Endodermal cell (in vitro differentiated cells): ENCODE measurements at regions not wholly inside any gene's neighbourhood (a gene's known extent, or its start where the extent isn't known, plus 50 kb on each side); places are given as distances from the start of the nearest gene placed in this dataset.
A peak's percentile ranks its signal among the peaks of the same experiment; 100 is the strongest.

ENCODE experiments used
- DNase-seq: peaks from one replicate; pipeline ENCODE4 v3.0.0-alpha.2; 2017
- H3K27ac ChIP-seq: 2 replicates; pipeline ENCODE4 v1.5.1; 2013; ENCODE audit warnings: mild to moderate bottlenecking, low read depth, low read length, moderate library complexity
- H3K27me3 ChIP-seq: 2 replicates; pipeline ENCODE4 v1.6.1; 2013; ENCODE audit warnings: mild to moderate bottlenecking, low read length, moderate library complexity; ENCODE audit not compliant: insufficient read depth, control insufficient read depth, poor library complexity, severe bottlenecking
- H3K36me3 ChIP-seq: 2 replicates; pipeline ENCODE4 v1.7.0; 2013; ENCODE audit warnings: mild to moderate bottlenecking, low read length, moderate library complexity; ENCODE audit not compliant: control insufficient read depth, insufficient read depth
- H3K4me1 ChIP-seq: one replicate; pipeline ENCODE4 v1.7.0; 2013; ENCODE audit warnings: low read length; ENCODE audit not compliant: control insufficient read depth, insufficient read depth
- H3K4me3 ChIP-seq: 2 replicates; pipeline ENCODE4 v1.5.1; 2013; ENCODE audit warnings: mild to moderate bottlenecking, low read length, moderate library complexity
- H3K9ac ChIP-seq: 2 replicates; pipeline ENCODE4 v1.6.1; 2013; ENCODE audit warnings: mild to moderate bottlenecking, low read length, moderate library complexity; ENCODE audit not compliant: poor library complexity, severe bottlenecking; ENCODE audit errors: extremely low read depth
- H3K9me3 ChIP-seq: 2 replicates; pipeline ENCODE4 v1.6.1; 2013; ENCODE audit warnings: mild to moderate bottlenecking, low read length, moderate library complexity; ENCODE audit not compliant: control insufficient read depth
- H3K27ac Mint-ChIP-seq: 2 replicates; pipeline ENCODE4 v1.8.0; 2020; ENCODE audit warnings: mixed read lengths
- H3K27me3 Mint-ChIP-seq: 2 replicates; pipeline ENCODE4 v1.8.0; 2021; ENCODE audit warnings: mild to moderate bottlenecking, mixed read lengths; ENCODE audit not compliant: insufficient read depth
- H3K36me3 Mint-ChIP-seq: 2 replicates; pipeline ENCODE4 v1.8.0; 2020; ENCODE audit warnings: low read depth, mixed read lengths
- H3K4me1 Mint-ChIP-seq: 2 replicates; pipeline ENCODE4 v1.8.0; 2020; ENCODE audit warnings: mixed read lengths
- H3K4me3 Mint-ChIP-seq: 2 replicates; pipeline ENCODE4 v1.8.0; 2020; ENCODE audit warnings: mild to moderate bottlenecking, moderate library complexity, mixed read lengths
- H3K9me3 Mint-ChIP-seq: 2 replicates; pipeline ENCODE4 v1.8.0; 2020; ENCODE audit warnings: mild to moderate bottlenecking, mixed read lengths
- WGBS, 2 experiments: methylation state at CpG; one replicate each; pipeline versions ENCODE4 v1.1.5 to v1.1.7; 2013; ENCODE audit warnings: missing lambda C conversion rate in 2 of 2, mixed read lengths in 1 of 2; ENCODE audit not compliant: insufficient coverage in 1 of 2, insufficient read length in 1 of 2; 5-methylcytosine and 5-hydroxymethylcytosine counted together
- TF ChIP-seq, protein P1 (sequence below): fragments of 200-600 bp; sonication (generic); conservative IDR thresholded peaks from 2 replicates; pipeline ENCODE4 v1.5.0; 2021; ENCODE audit warnings: antibody characterized with exemption, mild to moderate bottlenecking

DNA sequence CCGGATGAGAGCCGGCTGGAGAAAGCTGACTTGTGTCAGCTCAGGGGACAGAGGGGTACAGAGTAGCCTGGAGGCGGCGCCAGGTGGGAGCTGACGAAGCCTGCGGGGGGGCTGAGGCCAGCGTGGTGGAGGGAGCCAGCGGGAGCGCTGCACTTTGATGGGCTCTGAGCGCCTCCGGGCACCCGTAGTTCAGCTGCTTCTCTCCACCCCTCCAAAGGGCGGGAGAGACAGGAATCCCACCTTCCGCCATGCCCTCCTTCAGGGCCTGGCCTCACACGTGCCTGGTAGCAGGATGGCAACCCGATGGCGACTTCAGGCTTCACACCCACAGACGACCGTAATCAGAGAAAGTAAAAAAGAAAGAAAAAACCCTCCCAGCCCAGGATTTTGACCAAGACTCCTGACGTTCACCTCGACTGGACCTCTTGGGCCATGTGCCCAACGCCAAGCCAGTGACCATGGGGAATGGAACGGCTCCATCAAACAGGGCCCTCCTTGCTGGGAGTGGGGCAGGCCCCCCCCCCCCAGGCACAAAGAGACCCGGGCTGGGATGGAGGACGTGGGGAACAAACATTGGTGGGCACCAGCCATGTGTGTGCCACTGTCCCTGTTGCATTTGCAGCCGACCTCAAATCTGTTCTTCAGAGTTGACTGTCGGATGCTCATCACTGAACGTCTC lies 60.7 kb upstream of the ASAP2 start:
- no peak overlapping the region for H3K4me3 Mint-ChIP-seq
- Histone ChIP-seq H3K4me3 (no peak overlapping the region), H3K27me3 (peaks cover 9% of the 10 kb centered on the region), H3K9me3 (no peaks in the 10 kb centered on the region), H3K36me3 (no peaks in the 10 kb centered on the region), H3K9ac (no peak overlapping the region), H3K27ac (no peak overlapping the region), H3K4me1 (no peaks in the 10 kb centered on the region)
- H3K27ac Mint-ChIP-seq: no peak overlapping the region
- peaks cover 10% of the 10 kb centered on the region for H3K4me1 Mint-ChIP-seq
- TF ChIP-seq, protein P1, sequence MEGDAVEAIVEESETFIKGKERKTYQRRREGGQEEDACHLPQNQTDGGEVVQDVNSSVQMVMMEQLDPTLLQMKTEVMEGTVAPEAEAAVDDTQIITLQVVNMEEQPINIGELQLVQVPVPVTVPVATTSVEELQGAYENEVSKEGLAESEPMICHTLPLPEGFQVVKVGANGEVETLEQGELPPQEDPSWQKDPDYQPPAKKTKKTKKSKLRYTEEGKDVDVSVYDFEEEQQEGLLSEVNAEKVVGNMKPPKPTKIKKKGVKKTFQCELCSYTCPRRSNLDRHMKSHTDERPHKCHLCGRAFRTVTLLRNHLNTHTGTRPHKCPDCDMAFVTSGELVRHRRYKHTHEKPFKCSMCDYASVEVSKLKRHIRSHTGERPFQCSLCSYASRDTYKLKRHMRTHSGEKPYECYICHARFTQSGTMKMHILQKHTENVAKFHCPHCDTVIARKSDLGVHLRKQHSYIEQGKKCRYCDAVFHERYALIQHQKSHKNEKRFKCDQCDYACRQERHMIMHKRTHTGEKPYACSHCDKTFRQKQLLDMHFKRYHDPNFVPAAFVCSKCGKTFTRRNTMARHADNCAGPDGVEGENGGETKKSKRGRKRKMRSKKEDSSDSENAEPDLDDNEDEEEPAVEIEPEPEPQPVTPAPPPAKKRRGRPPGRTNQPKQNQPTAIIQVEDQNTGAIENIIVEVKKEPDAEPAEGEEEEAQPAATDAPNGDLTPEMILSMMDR: no peak
- no peaks in the 10 kb centered on the region for H3K36me3 Mint-ChIP-seq
- WGBS, 2 experiments: 92 to 96% methylated on average over 18 to 28 of the region's 28 CpGs
- H3K9me3 Mint-ChIP-seq: no peaks in the 10 kb centered on the region
- peaks cover 58% of the 10 kb centered on the region for H3K27me3 Mint-ChIP-seq
- DNase-seq: peak; percentile 70

DNA sequence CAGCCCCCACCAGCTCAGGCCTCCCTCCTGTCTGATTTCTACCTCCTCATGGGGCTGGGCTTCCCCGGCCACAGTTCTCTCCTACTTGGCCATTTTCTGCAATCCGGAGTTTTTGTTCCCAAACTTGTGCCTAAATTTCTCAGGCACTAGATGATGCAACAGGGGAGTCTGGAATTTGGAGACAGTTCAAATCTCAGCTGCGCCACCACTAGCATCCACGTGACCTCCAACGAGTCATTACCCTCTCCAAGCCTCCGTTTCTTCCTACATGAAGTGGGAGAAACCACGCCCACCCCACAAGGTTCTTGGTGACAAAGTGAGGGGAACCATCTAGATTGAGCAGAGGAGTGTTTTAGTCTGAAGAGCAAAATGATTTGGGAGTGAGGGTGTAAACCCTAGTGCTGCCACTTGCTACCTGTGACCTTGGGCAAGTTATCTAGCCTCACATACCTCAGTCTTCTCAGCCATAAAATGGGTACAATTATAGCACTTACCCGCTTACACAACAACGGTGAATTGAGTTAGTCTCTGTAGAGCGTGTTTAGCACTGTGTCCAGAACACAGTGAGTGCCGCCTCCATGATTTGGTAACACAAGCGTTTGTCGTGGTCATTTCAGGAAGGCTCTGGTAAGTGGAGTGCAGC lies 61.4 kb upstream of the ASAP2 start:
- WGBS, 2 experiments: 84 to 90% methylated on average over 8 to 13 of the region's 13 CpGs
- Histone ChIP-seq H3K9ac (no peak overlapping the region), H3K27me3 (peaks cover 9% of the 10 kb centered on the region), H3K36me3 (no peaks in the 10 kb centered on the region), H3K9me3 (no peaks in the 10 kb centered on the region), H3K27ac (no peak overlapping the region), H3K4me3 (no peak overlapping the region), H3K4me1 (no peaks in the 10 kb centered on the region)
- TF ChIP-seq, protein P1: no peak
- H3K4me3 Mint-ChIP-seq: no peak overlapping the region
- H3K36me3 Mint-ChIP-seq: no peaks in the 10 kb centered on the region
- no peak for DNase-seq
- no peaks in the 10 kb centered on the region for H3K9me3 Mint-ChIP-seq
- no peak overlapping the region for H3K27ac Mint-ChIP-seq
- H3K27me3 Mint-ChIP-seq: peaks cover 62% of the 10 kb centered on the region
- peaks cover 15% of the 10 kb centered on the region for H3K4me1 Mint-ChIP-seq

DNA sequence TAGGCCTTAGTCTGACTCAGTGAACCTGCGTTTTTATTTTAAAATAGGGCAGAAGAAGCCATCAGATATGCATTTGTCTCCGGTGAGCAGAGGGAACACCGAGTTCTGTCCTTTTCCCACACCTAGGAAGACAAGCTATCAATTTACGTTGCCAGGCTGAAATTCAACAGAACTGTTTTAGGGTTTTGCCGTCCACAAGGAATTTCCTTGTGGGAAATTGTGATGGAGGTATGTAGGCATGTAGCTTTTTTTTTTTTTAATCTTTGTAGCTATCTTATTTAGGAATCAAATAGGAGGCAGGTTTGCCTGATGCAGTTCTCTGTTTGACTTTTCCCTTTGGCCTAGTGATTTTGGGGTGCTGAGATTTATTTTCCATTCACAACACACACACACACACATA lies 62.0 kb upstream of the ASAP2 start:
- Histone ChIP-seq H3K9ac (no peak overlapping the region), H3K36me3 (no peaks in the 10 kb centered on the region), H3K27ac (no peak overlapping the region), H3K27me3 (peaks cover 9% of the 10 kb centered on the region), H3K4me3 (no peak overlapping the region), H3K9me3 (no peaks in the 10 kb centered on the region), H3K4me1 (peaks cover 3% of the 10 kb centered on the region)
- H3K36me3 Mint-ChIP-seq: no peaks in the 10 kb centered on the region
- WGBS, 2 experiments: 93 to 95% methylated on average over 4 to 5 of the region's 5 CpGs
- H3K9me3 Mint-ChIP-seq: no peaks in the 10 kb centered on the region
- peaks cover 21% of the 10 kb centered on the region for H3K4me1 Mint-ChIP-seq
- no peak overlapping the region for H3K27ac Mint-ChIP-seq
- no peak overlapping the region for H3K4me3 Mint-ChIP-seq
- TF ChIP-seq, protein P1: no peak
- H3K27me3 Mint-ChIP-seq: peaks cover 66% of the 10 kb centered on the region
- no peak for DNase-seq
